HG02943 (cell line): ENCODE measurements at regions not wholly inside any gene's neighbourhood (a gene's known extent, or its start where the extent isn't known, plus 50 kb on each side); places are given as distances from the start of the nearest gene placed in this dataset.

Experiments used
- ATAC-seq: cut with Tn5 transposase; IDR thresholded peaks from one replicate; pipeline ENCODE4 v1.9.1; 2021; ENCODE audit warnings: mild to moderate bottlenecking, low read depth, moderate library complexity; ENCODE audit not compliant: unreplicated experiment

DNA sequence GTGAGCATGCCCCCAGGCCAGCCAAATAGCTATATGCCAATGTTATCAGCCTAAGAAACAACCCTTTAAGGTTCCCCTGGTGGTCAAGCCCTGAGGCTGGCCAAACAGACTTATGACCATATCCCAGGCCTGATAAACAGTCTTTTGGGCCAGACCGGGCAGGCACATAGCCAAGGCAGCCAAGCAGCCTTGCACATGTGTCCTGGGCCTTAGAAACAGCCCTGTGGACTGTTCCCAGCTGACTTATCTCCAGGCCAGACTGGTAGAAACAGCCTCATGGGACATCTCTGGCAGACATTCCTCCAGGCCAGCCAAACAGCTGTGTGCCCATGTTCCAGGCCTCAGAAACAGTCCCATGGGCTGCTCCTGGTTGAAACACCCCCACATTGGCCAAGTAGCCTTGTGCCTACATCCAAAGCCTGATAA, 295.0 kb upstream of the MGAT4C start:
- no peak for ATAC-seq

DNA sequence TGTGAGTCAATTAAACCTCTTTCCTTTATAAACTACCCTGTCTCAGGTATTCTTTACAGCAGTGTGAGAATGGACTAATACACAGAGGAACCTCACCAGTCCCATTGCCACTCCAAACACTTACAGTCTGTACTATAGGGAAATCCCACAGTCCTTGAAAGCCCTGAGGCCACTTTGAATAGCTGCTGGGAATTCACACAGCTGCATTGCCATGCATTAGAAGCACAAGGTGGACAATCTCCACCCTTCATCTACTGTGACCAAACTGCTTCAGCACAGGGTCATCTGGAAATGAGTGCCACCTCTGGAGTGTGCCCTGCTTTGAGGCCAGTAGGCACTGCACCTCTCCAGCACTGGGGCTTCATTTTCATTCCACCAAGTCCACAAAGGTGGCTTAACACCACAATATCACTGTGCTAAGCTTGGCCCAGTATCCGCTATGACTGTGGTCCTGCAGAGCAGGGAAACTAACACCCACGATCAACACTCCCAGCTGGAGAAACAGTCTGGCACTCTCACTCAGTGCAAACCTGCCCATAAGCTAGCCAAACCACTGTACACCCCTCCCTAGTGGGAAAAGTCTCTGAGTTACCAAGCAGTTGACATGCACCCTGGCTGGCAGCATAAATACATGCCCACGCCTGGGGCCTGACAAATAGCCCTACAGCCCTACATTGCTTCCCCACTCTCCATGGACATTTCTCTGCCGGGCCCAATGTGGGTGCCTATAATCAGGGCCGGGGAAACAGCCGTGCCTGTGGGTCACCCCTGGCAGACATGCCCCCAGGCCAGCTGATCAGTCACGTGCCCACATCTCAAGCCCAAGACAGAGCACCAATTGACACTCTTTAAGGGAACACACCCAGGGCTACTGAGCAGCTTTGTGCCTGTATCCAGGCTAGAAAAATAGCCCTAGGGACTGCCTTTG, 294.3 kb upstream of the MGAT4C start:
- ATAC-seq: no peak

DNA sequence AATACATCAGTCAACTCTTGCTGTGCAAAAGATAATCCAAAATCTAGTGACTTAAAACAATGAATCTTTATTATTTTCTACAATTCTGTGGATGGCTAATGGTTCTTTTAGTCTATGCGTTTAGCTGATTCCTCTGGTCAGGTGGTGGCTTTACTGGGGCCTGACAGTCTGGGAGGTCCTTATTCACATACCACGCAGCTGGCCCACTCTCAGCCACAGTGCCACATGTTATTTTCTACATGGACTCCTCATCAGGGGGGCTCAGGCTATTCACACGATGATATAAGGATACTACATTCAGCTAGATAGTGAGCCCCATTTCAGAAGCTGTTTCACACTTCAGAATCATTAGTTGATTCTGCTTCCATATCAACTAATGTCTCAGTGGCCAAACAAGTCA, 287.5 kb upstream of the MGAT4C start:
- no peak for ATAC-seq

DNA sequence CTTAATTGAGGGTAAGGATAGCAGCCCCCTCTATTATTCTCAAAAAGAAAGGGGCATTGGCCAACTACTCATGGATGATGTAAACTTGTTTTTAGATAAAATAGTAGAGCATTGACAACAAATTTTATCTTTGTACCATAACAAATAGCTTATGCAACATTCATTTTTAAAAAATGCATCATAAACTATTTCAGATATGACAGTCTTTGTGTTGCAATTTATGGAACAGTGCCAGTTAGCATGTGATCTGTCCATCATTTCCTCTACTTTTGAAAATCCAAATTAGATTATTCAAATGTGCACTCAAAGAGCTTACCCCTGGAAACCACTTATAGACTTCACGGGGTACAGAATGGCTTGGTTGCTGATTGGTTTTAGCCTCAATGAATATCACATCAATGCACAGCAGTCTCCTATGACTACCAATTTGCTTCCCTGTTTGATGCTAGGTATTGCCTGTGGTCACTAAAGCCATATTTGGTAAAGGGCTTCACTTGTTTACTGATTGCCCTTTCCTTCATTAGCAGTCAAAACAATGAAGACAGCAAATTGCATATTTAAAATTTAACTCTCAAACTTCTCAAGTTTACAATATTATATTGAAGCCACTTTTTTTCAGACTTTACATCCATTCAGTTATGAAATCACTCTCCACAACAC, 274.9 kb upstream of the MGAT4C start:
- ATAC-seq: no peak

DNA sequence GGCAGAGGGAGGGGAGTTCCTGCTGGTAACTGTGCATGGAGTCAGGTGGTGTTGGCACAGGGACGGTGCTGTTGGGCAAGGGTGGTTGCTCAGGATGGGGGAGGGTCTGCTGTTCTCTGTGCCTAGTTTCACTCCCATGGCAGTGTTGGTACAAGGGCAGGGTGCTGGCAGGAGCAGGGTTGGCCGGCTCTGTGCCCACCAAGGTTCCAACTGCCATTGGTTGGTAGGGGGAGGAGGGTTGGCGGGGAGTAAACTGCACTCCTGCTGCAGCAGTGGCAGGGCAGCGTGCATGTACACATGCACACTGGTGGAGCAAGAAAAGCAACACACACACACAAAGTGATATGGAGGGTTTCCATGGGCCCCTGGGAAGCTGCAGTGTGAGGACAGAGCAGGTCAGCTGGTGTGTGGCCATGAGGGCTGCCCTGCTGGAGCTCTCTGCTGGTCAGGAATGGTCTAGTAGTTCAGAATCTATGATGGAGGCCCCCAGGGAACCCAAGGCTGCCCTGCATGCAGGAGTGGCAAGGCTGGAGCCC, 269.9 kb upstream of the MGAT4C start:
- no peak for ATAC-seq

DNA sequence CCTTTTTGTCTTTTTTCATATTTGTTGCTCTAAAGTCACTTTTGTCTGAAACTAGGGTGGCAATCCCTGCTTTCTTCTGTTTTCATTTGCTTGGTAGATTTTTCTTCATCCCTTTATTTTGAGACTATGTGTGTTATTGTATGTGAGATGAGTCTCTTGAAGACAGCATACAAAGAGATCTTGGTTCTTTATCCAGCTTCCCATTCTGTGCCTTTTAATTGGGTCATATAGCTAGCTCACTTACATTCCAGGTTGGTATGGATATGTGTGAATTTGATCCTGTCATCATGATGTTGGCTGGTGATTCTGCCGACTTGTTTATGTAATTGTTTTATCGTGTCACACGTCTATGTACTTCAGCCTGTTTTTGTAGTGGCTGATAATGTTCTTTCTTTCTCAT, 267.7 kb upstream of the MGAT4C start:
- ATAC-seq: no peak

DNA sequence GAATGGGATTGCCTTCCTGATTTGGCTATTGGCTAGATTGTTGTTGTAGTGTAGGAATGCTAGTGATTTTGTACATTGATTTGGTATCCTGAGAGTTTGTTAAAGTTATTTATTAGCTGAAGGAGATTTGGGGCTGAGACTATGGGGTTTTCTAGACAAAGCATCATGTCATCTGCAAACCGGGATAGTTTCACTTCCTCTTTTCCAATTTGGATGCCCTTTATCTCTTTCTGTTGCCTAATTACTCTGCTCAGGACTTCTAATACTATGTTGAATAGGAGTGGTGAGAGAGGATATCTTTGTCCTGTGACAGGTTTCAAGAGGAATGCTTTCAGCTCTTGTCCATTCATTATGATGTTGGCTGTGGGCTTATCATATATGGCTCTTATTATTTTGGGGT, 265.7 kb upstream of the MGAT4C start:
- no peak for ATAC-seq

DNA sequence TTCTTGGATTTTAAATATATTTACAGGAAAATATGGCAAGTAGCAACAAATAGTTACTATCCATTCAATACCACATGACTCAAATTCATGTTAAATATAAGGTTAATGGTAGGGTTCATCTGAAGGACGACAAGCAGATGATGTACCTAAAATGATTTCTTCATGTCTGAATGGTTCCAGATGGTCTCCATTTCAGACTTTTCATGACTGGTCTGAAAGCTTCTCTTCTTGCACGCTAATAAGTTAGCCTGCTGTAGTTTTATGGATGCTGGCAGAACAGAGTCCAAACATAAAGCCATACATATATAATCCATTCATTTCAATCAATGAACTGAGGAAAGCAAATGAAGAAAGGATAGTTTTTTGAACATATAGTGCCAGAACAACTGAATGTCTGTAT, 257.0 kb upstream of the MGAT4C start:
- ATAC-seq: no peak

DNA sequence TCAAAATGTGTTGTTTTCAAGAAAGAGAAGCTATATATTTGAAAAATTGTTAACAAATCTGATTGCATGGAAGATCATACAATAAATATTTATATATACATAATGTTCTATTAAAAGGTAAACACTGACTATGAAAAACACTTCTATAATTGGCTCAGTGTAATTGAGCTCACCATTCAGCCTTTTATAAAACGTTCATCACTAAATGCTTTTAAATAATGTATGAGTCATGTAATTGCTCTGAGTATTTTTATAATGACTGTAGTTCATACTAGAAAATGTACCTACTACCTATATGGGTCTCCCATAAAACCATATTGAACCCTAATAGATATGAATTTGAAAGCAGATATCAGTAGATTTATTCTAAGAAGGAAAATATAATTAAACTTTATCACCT, 240.4 kb upstream of the MGAT4C start:
- no peak for ATAC-seq

DNA sequence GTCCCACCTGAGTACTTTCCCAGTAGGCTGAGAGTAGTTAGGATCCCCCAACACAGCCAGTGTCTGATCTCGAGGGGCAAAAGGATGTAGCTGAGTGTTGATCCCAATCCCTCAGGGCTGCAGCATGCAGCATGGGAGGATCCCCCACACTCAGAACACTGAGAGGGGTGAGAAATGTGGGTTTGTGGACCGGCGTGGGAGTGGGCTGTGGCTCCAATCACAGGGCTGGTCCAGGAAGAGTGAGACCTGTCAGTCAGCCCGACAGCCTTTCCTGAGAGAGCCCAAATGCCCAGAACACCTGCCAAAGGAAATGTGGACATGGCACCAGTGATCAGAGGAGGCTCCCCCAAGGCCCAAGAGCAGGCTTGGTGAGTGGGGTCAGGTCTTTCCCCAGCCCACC, 228.3 kb upstream of the MGAT4C start:
- no peak for ATAC-seq

DNA sequence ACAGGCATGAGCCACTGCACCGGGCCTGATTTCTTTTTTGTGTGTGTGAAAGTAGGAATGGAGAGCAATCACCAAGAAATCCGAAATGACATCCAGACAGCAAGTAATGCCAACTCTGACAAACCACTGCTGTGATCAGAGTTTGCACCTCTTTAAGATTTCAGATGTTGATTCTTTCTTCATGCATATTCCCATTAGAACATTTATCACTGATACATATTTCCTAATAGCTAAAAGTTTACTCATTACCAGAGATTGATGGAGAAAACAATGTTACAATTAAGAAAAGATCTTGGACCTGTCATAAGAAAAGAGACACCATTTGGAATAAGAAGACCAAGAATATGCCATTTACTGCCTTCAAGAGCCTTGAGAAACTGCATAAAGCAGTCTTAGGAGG, 217.0 kb upstream of the MGAT4C start:
- ATAC-seq: no peak

DNA sequence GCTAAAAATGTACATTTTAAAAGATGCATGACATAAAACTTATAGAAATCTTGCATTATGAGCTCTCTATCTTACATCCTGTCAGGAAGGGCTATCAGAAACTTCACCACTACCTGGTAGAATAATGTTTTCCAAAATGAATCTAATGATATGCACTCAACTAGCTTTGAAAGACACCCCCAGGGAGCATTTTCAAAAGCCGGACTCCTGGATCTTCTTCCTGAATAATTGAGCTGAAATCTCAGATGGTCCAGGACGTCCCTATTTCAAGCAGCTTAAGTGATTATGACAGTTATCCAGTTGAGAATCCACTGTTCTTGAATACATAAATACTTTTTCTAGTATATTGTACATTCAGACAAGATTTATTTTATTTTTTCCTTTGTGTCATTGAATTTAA, 200.6 kb upstream of the MGAT4C start:
- no peak for ATAC-seq

DNA sequence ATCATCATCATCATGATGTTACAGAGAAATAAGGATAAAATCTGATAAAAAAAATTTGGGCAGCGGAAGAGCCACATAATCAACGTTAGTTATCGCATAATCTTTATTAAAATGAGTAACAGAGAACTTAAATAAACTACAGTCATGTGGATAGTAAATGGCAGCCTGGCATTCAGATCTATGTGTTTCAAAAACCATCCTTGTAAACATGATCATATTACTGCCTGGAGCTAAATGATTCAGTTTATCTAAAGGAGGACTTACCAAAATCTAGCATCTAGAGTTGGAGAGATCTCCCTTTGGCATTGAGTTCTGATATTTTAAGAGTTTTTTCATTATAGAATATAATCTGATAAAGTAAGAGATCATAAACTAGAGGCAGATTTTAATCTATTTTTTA, 200.1 kb upstream of the MGAT4C start:
- no peak for ATAC-seq

DNA sequence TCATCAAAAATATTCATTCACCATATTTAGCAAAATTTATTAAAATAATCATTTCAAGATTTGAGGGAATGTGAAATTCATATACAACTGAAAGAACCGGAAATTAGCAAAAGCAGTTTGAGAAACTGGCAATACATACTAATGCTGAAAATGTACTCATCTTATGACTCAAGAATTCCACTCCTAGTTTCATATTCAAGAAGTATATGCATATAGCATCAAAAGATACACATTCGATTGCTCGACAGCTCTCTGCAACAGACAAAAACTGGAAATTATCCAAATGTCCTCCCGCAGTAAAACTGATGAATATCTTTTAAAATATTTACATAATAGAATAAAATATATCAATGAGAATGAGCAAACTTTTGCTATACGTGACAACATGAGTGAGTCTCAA, 189.2 kb upstream of the MGAT4C start:
- no peak for ATAC-seq

DNA sequence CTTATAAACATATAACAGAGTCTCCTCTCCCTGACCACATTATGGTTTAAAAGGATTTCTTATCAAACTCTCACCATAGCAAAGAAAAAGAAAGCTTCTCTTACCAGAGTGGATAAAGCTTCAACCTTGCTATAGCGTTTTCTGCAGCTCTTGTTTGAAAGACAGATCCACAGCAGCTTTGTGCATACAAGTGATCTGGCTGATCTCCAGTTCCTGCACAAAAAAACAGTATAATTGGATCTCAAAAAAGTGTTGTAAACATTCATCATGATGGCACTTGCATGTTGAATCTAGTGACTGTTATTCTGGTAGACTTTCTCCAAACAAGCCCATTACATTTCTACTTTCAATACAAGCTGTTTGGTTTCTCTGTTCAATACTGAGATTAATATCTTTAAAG, 178.9 kb upstream of the MGAT4C start:
- ATAC-seq: no peak

DNA sequence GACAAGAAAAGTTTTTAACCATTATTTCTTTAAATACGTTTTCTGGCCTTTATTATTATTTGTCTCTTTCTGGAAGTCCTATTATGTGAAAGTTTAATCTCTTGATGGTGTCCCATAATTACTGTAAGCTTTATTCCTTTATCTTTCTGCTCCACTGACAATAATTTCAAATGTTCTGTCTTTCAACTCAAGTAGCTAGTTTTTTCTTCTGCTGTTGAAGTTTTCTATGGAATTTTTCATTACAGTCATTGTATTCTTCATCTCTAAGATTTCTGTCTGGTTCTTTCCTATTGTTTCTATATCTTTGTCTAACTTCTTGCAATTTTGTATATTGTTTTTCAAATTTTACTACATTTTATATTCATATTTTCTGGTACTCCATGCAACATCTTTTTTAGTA, 173.6 kb upstream of the MGAT4C start:
- no peak for ATAC-seq

DNA sequence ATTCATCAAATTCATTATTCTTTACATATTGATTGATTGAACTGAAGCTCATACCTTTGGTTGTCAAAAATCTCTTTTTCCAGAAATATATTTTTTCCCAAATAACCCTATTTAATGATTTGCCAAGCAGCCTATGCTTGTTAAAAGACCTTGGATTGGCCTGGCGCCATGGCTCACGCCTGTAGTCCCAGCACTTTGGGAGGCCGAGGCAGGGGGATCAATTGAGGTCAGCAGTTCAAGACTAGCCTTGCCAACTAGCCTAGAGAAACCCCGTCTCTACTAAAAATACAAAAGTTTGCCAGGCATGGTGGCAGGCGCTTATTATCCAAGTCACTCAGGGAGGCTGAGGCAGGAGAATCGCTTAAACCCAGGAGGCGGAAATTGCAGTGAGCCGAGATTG, 165.1 kb upstream of the MGAT4C start:
- ATAC-seq: no peak

DNA sequence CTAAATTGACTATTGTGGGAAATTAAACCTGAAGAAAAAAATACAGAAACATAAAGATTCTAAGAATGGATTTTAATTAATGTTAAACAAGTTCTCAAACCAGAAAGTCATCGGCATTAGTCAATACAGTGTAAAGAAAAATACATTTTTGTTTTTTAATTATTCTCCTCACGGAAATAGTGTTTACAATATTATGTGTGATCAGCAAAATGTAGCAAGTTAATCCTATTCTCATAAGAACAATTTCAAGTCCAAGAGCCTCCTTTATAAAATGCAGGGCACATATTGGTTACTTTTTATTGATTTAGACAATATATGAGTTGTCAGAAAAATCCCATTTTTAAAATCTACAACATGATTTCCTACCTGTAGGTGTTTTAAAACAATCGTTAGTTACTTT, 158.0 kb upstream of the MGAT4C start:
- ATAC-seq: no peak

DNA sequence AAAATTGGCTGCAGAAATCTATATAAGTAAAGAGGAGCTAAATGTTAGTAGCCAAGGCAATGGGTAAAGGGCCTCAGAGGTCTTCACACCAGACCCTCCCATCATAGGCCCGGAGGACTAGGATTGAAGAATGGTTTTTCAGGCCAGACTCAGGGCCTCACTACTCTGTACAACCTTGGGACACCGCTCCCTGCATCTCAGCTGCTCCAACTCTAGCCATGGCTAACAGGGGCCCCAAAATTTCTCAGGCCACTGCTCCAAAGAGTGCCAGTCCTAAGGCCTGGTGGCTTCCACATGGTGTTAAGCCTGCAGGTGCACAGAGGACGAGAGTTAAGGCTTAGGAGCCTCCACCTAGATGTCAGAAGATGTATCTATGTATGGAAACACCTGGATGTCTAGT, 155.5 kb upstream of the MGAT4C start:
- no peak for ATAC-seq

DNA sequence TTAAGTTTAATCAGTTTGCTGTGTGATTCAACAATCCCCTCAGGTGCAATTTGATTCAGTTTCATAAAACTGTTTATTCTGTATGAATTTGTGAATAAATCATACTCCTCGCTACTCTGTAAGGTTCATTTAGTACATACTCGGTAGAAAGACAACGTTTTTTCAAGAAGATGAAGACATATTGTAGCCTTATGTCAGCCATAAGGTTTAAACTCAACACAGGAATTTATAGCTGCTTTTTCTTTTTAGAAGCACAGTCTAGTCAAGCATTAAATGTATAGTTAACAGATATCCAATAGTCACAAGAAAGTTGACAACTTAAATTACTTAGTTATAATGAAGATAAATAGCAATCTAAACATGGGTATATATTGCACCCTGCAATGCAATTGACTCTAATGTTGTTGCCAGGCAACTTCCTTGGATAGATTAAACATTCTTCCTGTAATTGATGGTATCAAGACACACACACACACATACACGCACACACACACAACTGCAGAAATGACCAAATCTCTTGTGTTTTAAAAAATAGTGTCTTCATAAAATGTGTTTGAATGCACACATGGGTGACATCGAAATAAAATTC, 151.5 kb upstream of the MGAT4C start:
- no peak for ATAC-seq

DNA sequence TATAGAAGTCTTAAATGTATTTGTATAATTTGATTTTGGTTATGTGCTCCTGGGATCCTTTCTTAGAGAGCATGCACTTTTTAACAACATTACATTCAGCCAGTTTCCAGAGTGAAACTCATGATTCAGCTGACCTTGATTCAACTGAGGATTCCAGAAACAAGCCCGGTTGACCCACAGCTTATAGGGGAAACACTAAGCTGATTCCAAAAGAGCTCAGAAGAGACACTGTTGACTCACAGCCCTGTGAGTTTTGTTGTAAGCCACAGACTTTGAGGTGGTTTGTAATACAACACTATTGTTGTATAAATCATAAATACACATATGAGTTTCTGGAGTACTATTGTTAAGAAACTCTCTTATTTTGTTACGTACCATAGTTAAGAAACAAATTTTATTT, 133.8 kb upstream of the MGAT4C start:
- no peak for ATAC-seq
